B cell (primary cell): ENCODE measurements at regions not wholly inside any gene's neighbourhood (a gene's known extent, or its start where the extent isn't known, plus 50 kb on each side); places are given as distances from the start of the nearest gene placed in this dataset.

ENCODE experiments used
- ATAC-seq: fragments of 200-7000 bp; cut with Tn5 transposase; one replicate; pipeline ENCODE4 v1.10.0; 2021; ENCODE audit warnings: low read depth, mild to moderate bottlenecking, moderate number of reproducible peaks, moderate library complexity
- CTCF ChIA-PET: fragments of 350-600 bp; sonication (Branson Sonifier 250); formaldehyde crosslinking; loops from one replicate; lab custom pipeline; 2021; ENCODE audit warnings: antibody characterized with exemption, inconsistent platforms; lab: Charles Lee
- POLR2A ChIA-PET: fragments of 350-600 bp; sonication (Branson Sonifier 250); formaldehyde crosslinking; loops from one replicate; lab custom pipeline; 2021; ENCODE audit warnings: antibody characterized with exemption; lab: Charles Lee
- DNase-seq: peaks from one replicate; pipeline ENCODE4 v3.0.0; 2013
- H2AFZ ChIP-seq: 2 replicates; pipeline ENCODE4 v1.6.1; 2012; ENCODE audit warnings: mild to moderate bottlenecking, low read depth, low read length; ENCODE audit not compliant: insufficient read depth, poor library complexity, severe bottlenecking
- H3K27ac ChIP-seq, 2 donors: 1 replicate in 1 of 2; 2 replicates in 1 of 2; pipeline ENCODE4 v1.5.1; 2012 to 2013; ENCODE audit warnings: low read length in 2 of 2, mild to moderate bottlenecking in 2 of 2, moderate library complexity in 1 of 2
- H3K27me3 ChIP-seq, 4 experiments: fragments of 200-600 bp in 1 of 4; sonication (generic) in 1 of 4; replicated peaks in 1 of 4; 1 replicate in 2 of 4; 2 replicates in 2 of 4; pipeline versions ENCODE4 v1.6.1 to v1.7.0; 2013 to 2016; ENCODE audit warnings: low read length in 3 of 4, mild to moderate bottlenecking in 2 of 4, mixed read lengths in 1 of 4, moderate library complexity in 1 of 4; ENCODE audit not compliant: insufficient read depth in 4 of 4, control insufficient read depth in 3 of 4; ENCODE audit errors: control extremely low read depth in 1 of 4
- H3K36me3 ChIP-seq, 2 experiments: replicated peaks in 1 of 2; 1 replicate in 1 of 2; 2 replicates in 1 of 2; pipeline versions ENCODE4 v1.6.1 to v1.7.1; 2013; ENCODE audit warnings: low read length in 1 of 2; ENCODE audit not compliant: insufficient read depth in 2 of 2, control insufficient read depth in 1 of 2; ENCODE audit errors: control extremely low read depth in 1 of 2, extremely low read depth in 1 of 2
- H3K4me1 ChIP-seq, 2 donors: fragments of 200-600 bp in 1 of 2; sonication (generic) in 1 of 2; 1 replicate in 1 of 2; 2 replicates in 1 of 2; pipeline versions ENCODE4 v1.5.1 to v1.6.1; 2013 to 2017; ENCODE audit warnings: low read length in 2 of 2; ENCODE audit not compliant: control insufficient read depth in 2 of 2, insufficient read depth in 2 of 2
- H3K4me2 ChIP-seq: replicated peaks from 2 replicates; pipeline ENCODE3; 2012; ENCODE audit warnings: mild to moderate bottlenecking, low read depth, low read length; ENCODE audit not compliant: poor library complexity, severe bottlenecking
- H3K4me3 ChIP-seq, 5 experiments: fragments of 200-600 bp in 1 of 5; sonication (generic) in 1 of 5; 1 replicate in 3 of 5; 2 replicates in 2 of 5; pipeline versions ENCODE4 v1.5.1 to v1.7.0; 2011 to 2016; ENCODE audit warnings: low read length in 4 of 5, mild to moderate bottlenecking in 4 of 5, low read depth in 2 of 5, control low read depth in 1 of 5, moderate library complexity in 1 of 5; ENCODE audit not compliant: insufficient read depth in 1 of 5; ENCODE audit errors: control extremely low read depth in 1 of 5, extremely low read depth in 1 of 5
- H3K79me2 ChIP-seq: fragments of 200-600 bp; sonication (generic); one replicate; pipeline ENCODE4 v1.6.0; 2016; ENCODE audit warnings: low read length; ENCODE audit not compliant: control insufficient read depth, insufficient read depth
- H3K9ac ChIP-seq: fragments of 200-600 bp; sonication (generic); 2 replicates; pipeline ENCODE4 v1.6.1; 2017; ENCODE audit warnings: mild to moderate bottlenecking, low read length, moderate library complexity
- H3K9me3 ChIP-seq, 3 donors: one replicate each; pipeline versions ENCODE4 v1.6.1 to v1.7.1; 2013; ENCODE audit warnings: low read length in 2 of 3; ENCODE audit not compliant: control insufficient read depth in 2 of 3, insufficient read depth in 1 of 3; ENCODE audit errors: control extremely low read depth in 1 of 3
- H4K20me1 ChIP-seq: 2 replicates; pipeline ENCODE4 v1.6.0; 2012; ENCODE audit warnings: mild to moderate bottlenecking, low read length; ENCODE audit not compliant: insufficient read depth, control insufficient read depth, poor library complexity, severe bottlenecking
- H3K27ac Mint-ChIP-seq: one replicate; pipeline ENCODE4 v1.8.0; 2021; ENCODE audit warnings: mixed read lengths
- H3K27me3 Mint-ChIP-seq: one replicate; pipeline ENCODE4 v1.8.0; 2021; ENCODE audit warnings: mixed read lengths
- H3K4me1 Mint-ChIP-seq: one replicate; pipeline ENCODE4 v1.8.0; 2021; ENCODE audit warnings: mixed read lengths
- H3K4me3 Mint-ChIP-seq: one replicate; pipeline ENCODE4 v1.8.0; 2021; ENCODE audit warnings: mixed read lengths
- H3K9me3 Mint-ChIP-seq: one replicate; pipeline ENCODE4 v1.8.0; 2022; ENCODE audit warnings: mixed read lengths; ENCODE audit not compliant: insufficient read depth
- CTCF ChIP-seq: fragments of 200-600 bp; IDR thresholded peaks from one replicate; pipeline ENCODE4 v1.8.0; 2022; ENCODE audit warnings: antibody characterized with exemption, mild to moderate bottlenecking
- EZH2 ChIP-seq: IDR thresholded peaks from 2 replicates; pipeline ENCODE4 v1.6.1; 2012; ENCODE audit warnings: borderline replicate concordance, low read depth, mild to moderate bottlenecking, moderate library complexity, low read length; ENCODE audit not compliant: insufficient read depth, poor library complexity, severe bottlenecking
- WGBS: methylation state at CpG from one replicate; pipeline ENCODE4 v1.1.5; 2013; ENCODE audit warnings: missing lambda C conversion rate; ENCODE audit not compliant: insufficient coverage; 5-methylcytosine and 5-hydroxymethylcytosine counted together
- intact Hi-C: fragments of 100-400 bp; cut with micrococcal nuclease; formaldehyde crosslinking; loops from one replicate; pipeline ENCODE4 v1.10.0; 2022

GRCh38 chr13:53167561-53167960 lies 138.9 kb downstream of the OLFM4 start:
- TF ChIP-seq CTCF (no peak), EZH2 (no peak)
- DNase-seq (no peak), ATAC-seq (no peak)
- no peaks in the 10 kb centered on the region for H3K27me3 Mint-ChIP-seq
- no peaks in the 10 kb centered on the region for H3K27me3 ChIP-seq
- H3K4me2 ChIP-seq, result no peak overlapping the region
- peaks cover 2% of the 10 kb centered on the region for H3K9me3 Mint-ChIP-seq
- no peaks in the 10 kb centered on the region for H3K36me3 ChIP-seq
- H3K9me3 ChIP-seq, result peaks cover 0 to 1% (median 0%) of the 10 kb centered on the region in 3 donors
- no peak overlapping the region for H3K9ac ChIP-seq
- 12% methylated on average over 2 of the region's 3 CpGs for WGBS
- no peaks in the 10 kb centered on the region for H3K4me1 Mint-ChIP-seq
- ChIA-PET CTCF (interaction anchor here (0.9 kb wide), 1 partner anchor 84 kb away, joined by 3 read pairs; no protein-coding TSS in a partner anchor), POLR2A (no interaction called here)
- no peaks in the 10 kb centered on the region for H3K4me1 ChIP-seq
- no peak overlapping the region for H3K27ac ChIP-seq
- H2AFZ ChIP-seq, result no peak overlapping the region
- no peaks in the 10 kb centered on the region for H4K20me1 ChIP-seq
- H3K27ac Mint-ChIP-seq, result no peak overlapping the region
- no peak overlapping the region for H3K4me3 Mint-ChIP-seq
- no peak overlapping the region for H3K4me3 ChIP-seq
- intact Hi-C loops, result no loop called here
- H3K79me2 ChIP-seq, result no peaks in the 10 kb centered on the region

GRCh38 chr13:53170910-53171309 lies 142.3 kb downstream of the OLFM4 start:
- H3K79me2 ChIP-seq, result no peaks in the 10 kb centered on the region
- ChIA-PET POLR2A (no interaction called here), CTCF (no interaction called here)
- peaks cover 0 to 3% (median 0%) of the 10 kb centered on the region in 3 donors for H3K9me3 ChIP-seq
- ATAC-seq (no peak), DNase-seq (no peak)
- H3K9me3 Mint-ChIP-seq, result no peaks in the 10 kb centered on the region
- H3K27ac Mint-ChIP-seq, result no peak overlapping the region
- no peaks in the 10 kb centered on the region for H3K27me3 ChIP-seq
- WGBS, result no CpG with 5 or more reads among the region's 1 CpG
- H3K27ac ChIP-seq, result no peak overlapping the region
- intact Hi-C loops, result no loop called here
- H3K4me3 Mint-ChIP-seq, result no peak overlapping the region
- no peak overlapping the region for H2AFZ ChIP-seq
- H3K36me3 ChIP-seq, result no peaks in the 10 kb centered on the region
- H3K4me3 ChIP-seq, result no peak overlapping the region
- no peaks in the 10 kb centered on the region for H3K27me3 Mint-ChIP-seq
- no peaks in the 10 kb centered on the region for H3K4me1 Mint-ChIP-seq
- H3K9ac ChIP-seq, result no peak overlapping the region
- no peaks in the 10 kb centered on the region for H3K4me1 ChIP-seq
- no peaks in the 10 kb centered on the region for H4K20me1 ChIP-seq
- no peak for TF ChIP-seq CTCF
- TF ChIP-seq EZH2, result no peak
- no peak overlapping the region for H3K4me2 ChIP-seq
